Naive B cell (primary cell): ENCODE measurements at regions not wholly inside any gene's neighbourhood (a gene's known extent, or its start where the extent isn't known, plus 50 kb on each side); places are given as distances from the start of the nearest gene placed in this dataset.

Experiments used
- ATAC-seq, 2 donors: fragments of 150-1000 bp; cut with Tn5 transposase; 2 replicates each; pipeline ENCODE4 v1.10.0; 2021; ENCODE audit warnings: low read depth in 2 of 2, mild to moderate bottlenecking in 2 of 2, moderate library complexity in 2 of 2
- DNase-seq: peaks from one replicate; pipeline ENCODE4 v3.0.0; 2022
- H3K27ac Mint-ChIP-seq, 6 donors: one replicate each; pipeline ENCODE4 v1.8.0; 2020 to 2022; ENCODE audit warnings: mild to moderate bottlenecking in 6 of 6, mixed read lengths in 6 of 6, moderate library complexity in 5 of 6, inconsistent platforms in 2 of 6
- H3K27me3 Mint-ChIP-seq, 3 donors: one replicate each; pipeline ENCODE4 v1.8.0; 2021 to 2022; ENCODE audit warnings: mixed read lengths in 3 of 3, mild to moderate bottlenecking in 1 of 3
- H3K36me3 Mint-ChIP-seq, 2 donors: one replicate each; pipeline ENCODE4 v1.8.0; 2020 to 2022; ENCODE audit warnings: mixed read lengths in 2 of 2, inconsistent platforms in 1 of 2, mild to moderate bottlenecking in 1 of 2
- H3K4me1 Mint-ChIP-seq, 3 donors: one replicate each; pipeline ENCODE4 v1.8.0; 2020 to 2022; ENCODE audit warnings: mixed read lengths in 3 of 3, inconsistent platforms in 1 of 3, mild to moderate bottlenecking in 1 of 3, moderate library complexity in 1 of 3
- H3K4me3 Mint-ChIP-seq, 8 donors: one replicate each; pipeline ENCODE4 v1.8.0; 2020 to 2022; ENCODE audit warnings: mild to moderate bottlenecking in 8 of 8, mixed read lengths in 8 of 8, moderate library complexity in 8 of 8, inconsistent platforms in 2 of 8
- H3K9me3 Mint-ChIP-seq, 7 donors: one replicate each; pipeline ENCODE4 v1.8.0; 2020 to 2022; ENCODE audit warnings: mixed read lengths in 7 of 7, mild to moderate bottlenecking in 5 of 7, inconsistent platforms in 2 of 7, moderate library complexity in 1 of 7

DNA sequence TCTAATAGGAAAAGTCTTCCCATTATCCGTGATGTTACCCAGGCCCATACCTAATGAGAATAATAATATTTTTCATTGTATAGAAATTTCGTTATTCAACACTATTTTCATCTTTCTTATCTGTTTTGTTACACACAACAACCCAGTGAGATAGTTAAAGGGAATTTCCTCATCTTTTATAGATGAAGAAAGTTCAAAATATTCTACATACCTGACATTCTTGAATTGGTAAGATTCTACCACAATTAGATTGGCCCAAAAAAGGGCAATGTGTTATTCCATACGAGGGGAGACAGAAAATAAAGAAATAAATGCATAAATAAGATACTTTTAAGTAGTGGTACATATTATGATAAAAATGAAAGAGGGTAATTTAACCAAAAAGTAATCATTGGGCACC is 405.5 kb upstream of the ADAMTS5 start:
- ATAC-seq (no peak), DNase-seq (no peak)
- Mint-ChIP-seq H3K4me3 (no peak overlapping the region), H3K36me3 (no peaks in the 10 kb centered on the region), H3K4me1 (no peaks in the 10 kb centered on the region), H3K9me3 (peaks cover 0 to 4% (median 0%) of the 10 kb centered on the region in 7 donors), H3K27me3 (no peaks in the 10 kb centered on the region), H3K27ac (no peak overlapping the region)

DNA sequence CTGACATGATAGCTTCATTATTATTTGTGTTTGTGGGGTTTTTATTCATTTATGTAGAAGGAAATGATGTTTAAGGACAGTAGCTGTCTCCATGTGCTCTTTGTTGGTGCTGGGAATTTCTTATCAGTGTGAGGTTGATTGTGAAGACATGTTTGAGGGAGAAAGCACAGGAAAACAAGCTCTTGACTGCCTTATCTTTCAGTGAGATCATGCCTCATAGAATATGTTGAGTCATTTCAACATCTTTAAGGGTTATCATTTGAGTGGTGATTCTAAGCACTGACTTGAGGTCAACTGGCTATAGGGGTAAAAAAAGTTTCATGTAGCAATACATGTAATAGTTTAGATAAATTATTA is 405.1 kb upstream of the ADAMTS5 start:
- Mint-ChIP-seq H3K4me3 (no peak overlapping the region), H3K27me3 (no peaks in the 10 kb centered on the region), H3K4me1 (no peaks in the 10 kb centered on the region), H3K36me3 (no peaks in the 10 kb centered on the region), H3K27ac (no peak overlapping the region), H3K9me3 (peaks cover 0 to 4% (median 0%) of the 10 kb centered on the region in 7 donors)
- DNase-seq (no peak), ATAC-seq (no peak)

DNA sequence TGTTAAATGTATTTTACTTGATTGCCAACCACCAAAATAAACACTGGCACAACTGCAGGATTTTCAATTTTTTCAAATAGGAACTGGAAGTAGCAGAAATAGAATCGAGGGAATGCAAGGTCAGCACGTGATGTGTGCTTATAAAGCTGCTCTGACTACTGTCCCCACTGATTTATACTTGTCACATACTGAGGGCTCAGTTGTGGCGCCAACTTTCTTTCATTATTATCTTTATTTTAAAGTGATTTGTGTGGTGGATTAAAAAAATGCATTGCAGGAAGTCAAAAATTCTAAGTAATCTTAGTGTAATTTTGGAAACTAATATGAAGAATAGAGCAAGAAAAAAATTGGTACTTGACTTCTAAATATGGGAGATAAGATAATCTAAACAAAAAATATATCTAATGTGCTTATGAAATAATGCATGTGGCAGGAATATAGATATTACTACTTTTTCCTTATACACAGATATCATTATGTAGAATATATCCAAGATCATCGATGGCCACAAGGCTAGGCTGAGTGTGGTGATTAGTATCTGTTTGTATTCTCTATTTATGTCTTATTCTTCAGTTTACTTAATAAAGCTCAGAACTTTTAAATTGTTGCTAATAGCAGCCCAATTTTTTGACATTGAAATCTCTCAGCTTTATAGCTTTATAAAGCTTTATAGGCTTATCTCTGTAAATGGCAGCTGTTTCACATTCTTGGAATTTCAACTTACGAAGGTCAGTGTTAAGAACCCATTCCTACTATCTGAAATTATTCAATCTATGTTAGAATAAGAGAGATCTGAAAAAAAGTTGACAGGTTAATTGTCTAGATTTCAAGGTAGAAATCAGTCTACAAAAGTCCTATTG is 404.5 kb upstream of the ADAMTS5 start:
- no peak overlapping the region for H3K27ac Mint-ChIP-seq
- peaks cover 0 to 6% (median 0%) of the 10 kb centered on the region in 7 donors for H3K9me3 Mint-ChIP-seq
- H3K4me3 Mint-ChIP-seq: no peak overlapping the region
- no peaks in the 10 kb centered on the region for H3K4me1 Mint-ChIP-seq
- H3K27me3 Mint-ChIP-seq: no peaks in the 10 kb centered on the region
- no peaks in the 10 kb centered on the region for H3K36me3 Mint-ChIP-seq
- DNase-seq (no peak), ATAC-seq (no peak)

DNA sequence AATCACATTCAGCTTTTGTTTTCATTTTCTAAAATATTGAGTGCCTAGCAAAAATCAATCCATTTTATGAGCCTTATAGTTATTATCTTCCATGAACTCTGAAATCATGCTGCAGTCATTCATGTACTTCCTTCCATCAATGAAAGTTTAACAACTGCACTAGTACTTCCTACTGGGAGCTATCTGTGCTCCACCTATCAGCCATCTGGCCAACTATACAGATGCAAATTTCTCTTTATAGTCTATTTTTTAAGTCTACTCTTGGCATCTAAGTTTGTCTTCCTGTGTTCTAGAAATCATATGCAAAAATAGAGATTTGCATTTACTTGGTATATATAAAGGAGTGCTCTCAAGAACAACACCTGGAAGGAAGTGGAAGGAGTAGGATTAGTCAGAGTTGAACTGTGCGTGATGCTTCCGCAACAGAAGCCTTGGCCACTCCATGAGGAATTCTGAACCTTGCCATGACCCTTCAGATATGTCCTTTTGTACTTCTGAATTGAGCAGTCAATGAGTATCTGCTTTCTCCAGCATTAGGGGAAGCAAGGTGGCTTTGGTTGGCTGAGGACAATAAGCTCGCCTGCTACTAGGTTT is 403.2 kb upstream of the ADAMTS5 start:
- H3K4me3 Mint-ChIP-seq: no peak overlapping the region

DNA sequence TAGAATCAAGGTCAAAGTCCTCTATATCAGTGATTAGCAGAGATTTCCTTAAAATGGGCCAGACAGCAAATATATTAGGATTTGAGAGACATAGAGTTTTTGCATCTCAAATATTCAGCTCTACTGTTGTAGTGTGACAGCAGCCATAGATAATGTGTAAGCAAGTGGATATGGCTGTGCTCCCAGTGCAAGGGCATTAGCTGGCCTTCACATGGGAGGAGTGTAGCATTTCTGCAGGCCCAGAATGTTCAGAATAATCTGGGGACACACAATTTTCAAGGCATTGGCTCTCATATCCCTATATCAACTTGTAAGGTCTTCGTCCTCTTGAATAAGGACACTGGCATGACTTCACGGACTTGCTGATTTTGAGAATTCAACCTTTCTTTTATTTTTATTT is 402.3 kb upstream of the ADAMTS5 start:
- H3K4me3 Mint-ChIP-seq: no peak overlapping the region
- DNase-seq (no peak), ATAC-seq (no peak)
- H3K36me3 Mint-ChIP-seq: no peaks in the 10 kb centered on the region
- H3K27me3 Mint-ChIP-seq: no peaks in the 10 kb centered on the region
- peaks cover 0 to 9% (median 0%) of the 10 kb centered on the region in 7 donors for H3K9me3 Mint-ChIP-seq
- no peaks in the 10 kb centered on the region for H3K4me1 Mint-ChIP-seq
- H3K27ac Mint-ChIP-seq: no peak overlapping the region

More for the DNA sequence above, 403.2 kb upstream of the ADAMTS5 start:
- ATAC-seq: no peak
- Mint-ChIP-seq H3K27me3 (no peaks in the 10 kb centered on the region), H3K4me1 (no peaks in the 10 kb centered on the region), H3K36me3 (no peaks in the 10 kb centered on the region), H3K27ac (no peak overlapping the region), H3K9me3 (peaks cover 0 to 9% (median 0%) of the 10 kb centered on the region in 7 donors)
- no peak for DNase-seq

DNA sequence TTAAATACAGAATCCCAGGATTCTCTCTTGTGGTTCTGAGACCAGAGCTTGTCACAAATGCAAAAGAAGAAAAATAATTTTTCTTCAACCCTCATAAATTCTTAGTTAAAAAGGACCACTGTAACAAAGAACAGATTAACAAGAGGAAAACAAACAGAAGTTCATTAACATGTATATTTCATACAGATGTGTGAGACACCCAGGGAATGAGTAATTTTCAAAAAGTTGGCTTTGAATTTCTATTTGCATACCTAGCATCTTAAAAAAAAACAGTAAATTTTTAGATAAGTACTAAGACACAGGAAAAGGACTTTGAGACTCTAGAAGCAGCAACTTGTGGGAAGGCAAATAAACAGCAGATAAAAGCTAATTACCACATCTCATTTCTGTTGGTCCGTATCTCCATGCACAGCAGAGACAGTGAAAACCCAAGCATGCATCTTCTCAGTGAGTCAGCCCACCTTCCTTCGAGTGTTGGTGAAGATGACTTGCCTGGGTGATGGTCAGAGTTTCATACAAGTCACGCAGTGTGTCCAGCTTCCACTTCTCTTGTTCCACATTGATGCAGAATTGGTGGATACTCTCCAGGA is 399.9 kb upstream of the ADAMTS5 start:
- Mint-ChIP-seq H3K4me3 (no peak overlapping the region), H3K27ac (no peak overlapping the region), H3K27me3 (no peaks in the 10 kb centered on the region), H3K36me3 (no peaks in the 10 kb centered on the region), H3K4me1 (no peaks in the 10 kb centered on the region), H3K9me3 (peaks cover 0 to 9% (median 0%) of the 10 kb centered on the region in 7 donors)
- no peak for DNase-seq
- ATAC-seq: no peak

DNA sequence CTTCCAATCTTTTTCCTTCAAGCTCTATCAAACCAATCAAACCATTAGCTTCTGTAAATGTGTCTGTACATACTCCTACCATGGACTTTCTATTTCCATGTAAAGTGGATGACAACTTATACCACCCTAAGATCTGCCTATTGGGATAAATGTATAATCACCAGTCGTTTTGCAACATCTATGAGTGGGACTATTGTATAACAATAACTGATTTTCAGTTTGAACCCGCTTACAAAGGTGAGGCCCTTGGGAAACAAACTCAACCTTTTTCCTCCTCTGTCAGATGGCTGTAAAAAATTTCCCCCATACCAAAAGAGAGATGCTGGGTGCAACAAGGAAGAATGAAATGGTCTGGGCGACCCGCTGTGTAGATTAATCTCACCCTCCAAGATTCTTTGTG is 399.1 kb upstream of the ADAMTS5 start:
- no peaks in the 10 kb centered on the region for H3K4me1 Mint-ChIP-seq
- H3K27me3 Mint-ChIP-seq: no peaks in the 10 kb centered on the region
- ATAC-seq (no peak), DNase-seq (no peak)
- no peak overlapping the region for H3K27ac Mint-ChIP-seq
- H3K4me3 Mint-ChIP-seq: no peak overlapping the region
- H3K36me3 Mint-ChIP-seq: no peaks in the 10 kb centered on the region
- H3K9me3 Mint-ChIP-seq: peaks cover 0 to 9% (median 0%) of the 10 kb centered on the region in 7 donors

DNA sequence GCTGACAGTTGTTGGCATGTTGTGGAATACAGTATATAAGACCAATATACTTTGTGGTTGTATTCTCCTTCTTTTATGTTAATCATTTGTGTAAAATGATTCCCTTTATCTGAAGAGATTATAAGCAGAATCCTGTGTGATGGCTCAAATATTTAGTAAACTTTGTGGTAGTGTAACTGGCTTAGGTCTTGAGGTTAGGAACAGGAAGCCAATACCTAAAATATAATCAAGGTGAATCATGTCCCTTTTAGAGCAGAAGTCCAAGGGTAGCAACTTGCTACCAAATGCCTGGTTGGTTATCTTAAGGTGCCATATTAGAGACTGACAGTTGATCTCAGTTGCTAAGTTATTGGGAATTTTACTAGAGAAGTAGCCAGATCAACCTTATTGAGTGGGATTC is 398.5 kb upstream of the ADAMTS5 start:
- no peaks in the 10 kb centered on the region for H3K36me3 Mint-ChIP-seq
- no peak overlapping the region for H3K27ac Mint-ChIP-seq
- peaks cover 0 to 9% (median 0%) of the 10 kb centered on the region in 7 donors for H3K9me3 Mint-ChIP-seq
- no peak overlapping the region for H3K4me3 Mint-ChIP-seq
- no peak for ATAC-seq
- no peaks in the 10 kb centered on the region for H3K27me3 Mint-ChIP-seq
- H3K4me1 Mint-ChIP-seq: no peaks in the 10 kb centered on the region
- no peak for DNase-seq

DNA sequence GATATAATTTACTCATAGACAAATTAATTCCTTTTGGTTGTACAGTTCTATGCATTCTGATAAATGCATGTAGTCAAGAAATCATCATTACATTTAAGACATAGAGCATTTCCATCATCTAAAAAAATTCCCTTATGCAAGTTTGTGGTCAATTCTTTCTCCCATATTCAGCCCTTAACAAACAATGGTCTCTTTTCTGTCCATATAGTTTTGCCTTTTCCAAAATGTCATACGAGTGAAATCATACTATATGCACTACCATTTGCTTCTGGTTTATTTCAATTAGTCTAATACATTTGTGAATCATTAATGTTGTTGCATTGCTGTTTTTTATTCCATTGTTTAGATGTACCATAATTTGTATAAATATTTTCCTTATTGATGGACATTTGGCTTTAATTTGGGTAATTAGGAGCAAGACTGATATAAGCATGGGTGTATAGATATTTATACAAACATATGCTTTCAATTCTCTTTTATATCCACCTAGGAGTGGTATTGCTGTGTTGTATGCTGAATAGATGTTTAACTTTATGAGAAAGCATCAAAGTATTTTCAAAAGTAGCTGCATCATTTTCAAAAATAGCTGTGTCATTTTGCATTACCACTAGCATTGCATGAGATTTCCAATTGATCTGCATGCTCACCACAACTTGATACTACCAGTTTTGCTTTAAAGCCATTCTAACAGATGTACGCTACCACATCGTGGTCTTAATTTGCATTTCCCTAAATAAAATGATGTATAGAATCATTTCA is 397.0 kb upstream of the ADAMTS5 start:
- Mint-ChIP-seq H3K36me3 (no peaks in the 10 kb centered on the region), H3K4me3 (no peak overlapping the region), H3K27me3 (no peaks in the 10 kb centered on the region), H3K27ac (no peak overlapping the region), H3K9me3 (peaks cover 0 to 8% (median 0%) of the 10 kb centered on the region in 7 donors), H3K4me1 (no peaks in the 10 kb centered on the region)
- ATAC-seq (no peak), DNase-seq (no peak)

DNA sequence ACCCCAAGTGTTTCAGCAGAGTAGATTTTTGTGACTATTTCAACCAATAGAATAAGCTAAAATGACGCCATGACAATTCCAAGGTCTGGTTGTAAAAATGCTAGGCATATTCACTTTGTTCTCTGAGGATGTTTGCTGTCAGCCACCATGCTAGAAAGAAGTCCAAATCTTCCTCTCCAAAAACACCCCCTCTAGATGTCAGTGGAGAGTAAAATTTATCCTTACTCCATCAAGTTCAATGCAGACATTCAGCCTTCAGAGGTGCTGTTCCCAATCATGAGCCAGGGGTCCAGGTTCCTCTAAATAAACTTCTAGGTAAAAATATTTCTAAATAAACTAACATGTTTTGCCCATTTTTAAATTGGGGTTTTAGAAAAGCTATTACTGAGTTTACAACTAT is 395.4 kb upstream of the ADAMTS5 start:
- no peaks in the 10 kb centered on the region for H3K36me3 Mint-ChIP-seq
- no peaks in the 10 kb centered on the region for H3K27me3 Mint-ChIP-seq
- no peak overlapping the region for H3K27ac Mint-ChIP-seq
- no peaks in the 10 kb centered on the region for H3K4me1 Mint-ChIP-seq
- ATAC-seq (no peak), DNase-seq (no peak)
- no peak overlapping the region for H3K4me3 Mint-ChIP-seq
- H3K9me3 Mint-ChIP-seq: peaks cover 0 to 7% (median 1%) of the 10 kb centered on the region in 7 donors

DNA sequence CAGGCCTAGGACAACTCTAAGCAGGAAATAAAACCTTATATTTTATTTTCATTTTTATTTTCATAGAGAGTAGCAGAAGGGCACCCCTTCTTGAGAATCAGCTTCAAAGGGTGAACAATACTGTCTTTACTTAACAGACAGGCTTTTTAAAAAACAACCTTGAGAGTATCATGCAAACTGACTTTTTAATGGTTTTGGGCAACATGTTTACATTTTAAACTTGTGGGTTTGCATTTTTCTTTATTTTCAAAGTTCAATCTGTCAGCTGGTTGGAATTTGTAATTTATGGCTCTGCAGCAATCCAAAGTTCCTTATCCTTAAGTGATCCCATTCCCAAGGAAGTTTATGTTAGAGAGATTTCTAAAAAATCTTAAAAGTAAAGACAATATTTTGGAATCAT is 392.3 kb upstream of the ADAMTS5 start:
- H3K27me3 Mint-ChIP-seq: no peaks in the 10 kb centered on the region
- no peak overlapping the region for H3K4me3 Mint-ChIP-seq
- no peaks in the 10 kb centered on the region for H3K4me1 Mint-ChIP-seq
- H3K9me3 Mint-ChIP-seq: peaks cover 0 to 5% (median 0%) of the 10 kb centered on the region in 7 donors
- ATAC-seq (no peak), DNase-seq (no peak)
- H3K36me3 Mint-ChIP-seq: no peaks in the 10 kb centered on the region
- H3K27ac Mint-ChIP-seq: no peak overlapping the region

DNA sequence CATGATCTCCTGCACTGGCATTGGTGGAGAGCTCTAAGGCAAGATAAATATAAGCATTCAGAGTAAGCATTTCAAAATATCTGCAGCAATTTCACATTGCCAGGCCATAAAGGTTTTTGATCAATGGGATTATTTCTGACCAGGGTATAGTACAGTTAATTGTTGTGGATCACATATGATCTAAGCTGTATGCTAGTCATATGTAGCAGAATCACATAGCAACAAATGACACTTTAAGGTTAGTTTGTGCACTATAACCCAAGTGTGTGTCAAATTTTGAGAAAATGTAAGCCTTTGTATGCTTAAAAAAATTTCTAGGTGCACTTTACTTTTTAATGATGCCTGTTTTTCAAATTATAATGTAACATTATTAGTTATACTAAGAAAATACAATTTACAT is 386.0 kb upstream of the ADAMTS5 start:
- no peaks in the 10 kb centered on the region for H3K36me3 Mint-ChIP-seq
- no peak overlapping the region for H3K4me3 Mint-ChIP-seq
- H3K27me3 Mint-ChIP-seq: no peaks in the 10 kb centered on the region
- H3K4me1 Mint-ChIP-seq: no peaks in the 10 kb centered on the region
- H3K27ac Mint-ChIP-seq: no peak overlapping the region
- H3K9me3 Mint-ChIP-seq: peaks cover 0 to 8% (median 2%) of the 10 kb centered on the region in 7 donors
- no peak for DNase-seq
- ATAC-seq: no peak

DNA sequence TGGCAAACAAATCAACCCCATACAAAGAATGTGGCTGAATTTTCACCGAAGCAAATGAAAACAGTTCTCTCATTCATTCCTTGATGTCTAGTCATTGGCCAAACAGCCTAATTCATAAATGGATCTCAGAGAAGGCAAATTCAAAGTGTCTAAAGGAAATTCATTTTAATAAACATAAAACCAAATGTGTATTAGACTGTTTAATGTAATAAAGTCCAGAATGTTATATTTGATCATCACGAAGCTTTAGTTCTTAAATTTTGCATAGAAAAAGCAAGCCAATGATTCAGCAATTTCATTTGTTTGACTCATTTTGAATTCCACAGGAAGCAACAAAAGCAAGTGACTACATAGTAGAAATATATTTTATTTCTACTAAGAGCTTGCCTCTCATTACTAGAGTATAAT is 379.2 kb upstream of the ADAMTS5 start:
- Mint-ChIP-seq H3K4me1 (no peaks in the 10 kb centered on the region), H3K9me3 (peaks cover 0 to 5% (median 1%) of the 10 kb centered on the region in 7 donors), H3K4me3 (no peak overlapping the region), H3K36me3 (no peaks in the 10 kb centered on the region), H3K27ac (no peak overlapping the region), H3K27me3 (no peaks in the 10 kb centered on the region)
- no peak for ATAC-seq
- no peak for DNase-seq
